GM19452 (cell line): ENCODE measurements at regions not wholly inside any gene's neighbourhood (a gene's known extent, or its start where the extent isn't known, plus 50 kb on each side); places are given as distances from the start of the nearest gene placed in this dataset.
A peak's percentile ranks its signal among the peaks of the same experiment; 100 is the strongest.
"Not testable (repeated sequence)": the region's sequence is repeated elsewhere in the genome, so short reads cannot be mapped to it uniquely, and the experiment has no call there.

Experiments
- ATAC-seq: cut with Tn5 transposase; IDR thresholded peaks from one replicate; pipeline ENCODE4 v1.9.1; 2021; ENCODE audit not compliant: unreplicated experiment

GRCh38 chr14:96683562-96684289 is 113.5 kb upstream of the VRK1 start:
- no peak for ATAC-seq

- ATAC-seq = no peak
Observed at GRCh38 chr14:96686126-96686525, 111.1 kb upstream of the VRK1 start.

- ATAC-seq = no peak
Observed at GRCh38 chr14:96688629-96689028, 108.6 kb upstream of the VRK1 start.

GRCh38 chr14:96690713-96691383 is 106.3 kb upstream of the VRK1 start:
- ATAC-seq = no peak

GRCh38 chr14:96693252-96693820 is 103.8 kb upstream of the VRK1 start:
- ATAC-seq = no peak

- ATAC-seq = no peak
Observed at GRCh38 chr14:96693987-96694386, 103.2 kb upstream of the VRK1 start.

GRCh38 chr14:96698960-96699539 is 98.1 kb upstream of the VRK1 start:
- ATAC-seq = peak; percentile 59

GRCh38 chr14:96699666-96700065 is 97.5 kb upstream of the VRK1 start:
- ATAC-seq = no peak

GRCh38 chr14:96702831-96703230 is 94.4 kb upstream of the VRK1 start:
- no peak for ATAC-seq

GRCh38 chr14:96705422-96706092 is 91.6 kb upstream of the VRK1 start:
- no peak for ATAC-seq

- ATAC-seq = no peak
Observed at GRCh38 chr14:96706893-96707292, 90.3 kb upstream of the VRK1 start.

- ATAC-seq = no peak
Observed at GRCh38 chr14:96710060-96710666, 87.0 kb upstream of the VRK1 start.

GRCh38 chr14:96711559-96712267 is 85.5 kb upstream of the VRK1 start:
- ATAC-seq = no peak

- ATAC-seq = no peak
Observed at GRCh38 chr14:96713426-96713825, 83.8 kb upstream of the VRK1 start.

GRCh38 chr14:96714537-96714936 is 82.6 kb upstream of the VRK1 start:
- not testable (repeated sequence) for ATAC-seq

- ATAC-seq = no peak
Observed at GRCh38 chr14:96717116-96717515, 80.1 kb upstream of the VRK1 start.

- ATAC-seq = no peak
Observed at GRCh38 chr14:96718407-96718806, 78.8 kb upstream of the VRK1 start.

GRCh38 chr14:96720702-96721101 is 76.5 kb upstream of the VRK1 start:
- ATAC-seq = not testable (repeated sequence)

- ATAC-seq = no peak
Observed at GRCh38 chr14:96722736-96723135, 74.4 kb upstream of the VRK1 start.

GRCh38 chr14:96723946-96724345 is 73.2 kb upstream of the VRK1 start:
- ATAC-seq = no peak
